ENCODE measurements at regions not wholly inside any gene's neighbourhood (a gene's known extent, or its start where the extent isn't known, plus 50 kb on each side); places are given as distances from the start of the nearest gene placed in this dataset.

GRCh38 chr3:193796089-193796488 is 203.1 kb downstream of the OPA1 start:
- no peak overlapping the region for H3K4me3 ChIP-seq (ENCODE audit: low read depth, low read length)
- no peak for DNase-seq (ENCODE audit: low read depth)
- TF ChIP-seq POLR2A (IDR thresholded peaks at IDR 0.05; ENCODE audit: extremely low read depth, insufficient read length) (no peak), MAX (IDR thresholded peaks at IDR 0.05; ENCODE audit: low read depth, low read length) (no peak), MYC (IDR thresholded peaks at IDR 0.05; ENCODE audit: low read depth, low read length) (no peak), CTCF (IDR thresholded peaks at IDR 0.05; ENCODE audit: low read depth, low read length) (no peak)

GRCh38 chr3:193797566-193797965 is 204.6 kb downstream of the OPA1 start:
- DNase-seq (ENCODE audit: low read depth) = no peak
- TF ChIP-seq POLR2A (IDR thresholded peaks at IDR 0.05; ENCODE audit: extremely low read depth, insufficient read length) (no peak), MAX (IDR thresholded peaks at IDR 0.05; ENCODE audit: low read depth, low read length) (no peak), MYC (IDR thresholded peaks at IDR 0.05; ENCODE audit: low read depth, low read length) (no peak), CTCF (IDR thresholded peaks at IDR 0.05; ENCODE audit: low read depth, low read length) (no peak)
- H3K4me3 ChIP-seq (ENCODE audit: low read depth, low read length) = no peak overlapping the region

- DNase-seq (ENCODE audit: low read depth) = no peak
- no peak overlapping the region for H3K4me3 ChIP-seq (ENCODE audit: low read depth, low read length)
- TF ChIP-seq MAX (IDR thresholded peaks at IDR 0.05; ENCODE audit: low read depth, low read length) (no peak), CTCF (IDR thresholded peaks at IDR 0.05; ENCODE audit: low read depth, low read length) (no peak), MYC (IDR thresholded peaks at IDR 0.05; ENCODE audit: low read depth, low read length) (no peak), POLR2A (IDR thresholded peaks at IDR 0.05; ENCODE audit: extremely low read depth, insufficient read length) (no peak)
These were observed 205.0 kb downstream of the OPA1 start for GRCh38 chr3:193798051-193798450.

GRCh38 chr3:193800138-193801043 is 207.4 kb downstream of the OPA1 start:
- no peak for TF ChIP-seq MYC (IDR thresholded peaks at IDR 0.05; ENCODE audit: low read depth, low read length)
- TF ChIP-seq MAX (IDR thresholded peaks at IDR 0.05; ENCODE audit: low read depth, low read length) = no peak
- TF ChIP-seq POLR2A (IDR thresholded peaks at IDR 0.05; ENCODE audit: extremely low read depth, insufficient read length) = no peak
- no peak for DNase-seq (ENCODE audit: low read depth)
- H3K4me3 ChIP-seq (ENCODE audit: low read depth, low read length) = no peak overlapping the region

GRCh38 chr3:193801097-193801496 is 208.1 kb downstream of the OPA1 start:
- DNase-seq (ENCODE audit: low read depth) = no peak
- no peak for TF ChIP-seq CTCF (IDR thresholded peaks at IDR 0.05; ENCODE audit: low read depth, low read length)
- no peak for TF ChIP-seq POLR2A (IDR thresholded peaks at IDR 0.05; ENCODE audit: extremely low read depth, insufficient read length)
- TF ChIP-seq MYC (IDR thresholded peaks at IDR 0.05; ENCODE audit: low read depth, low read length) = no peak
- TF ChIP-seq MAX (IDR thresholded peaks at IDR 0.05; ENCODE audit: low read depth, low read length) = no peak

GRCh38 chr3:193803288-193803687 is 210.3 kb downstream of the OPA1 start:
- TF ChIP-seq POLR2A (IDR thresholded peaks at IDR 0.05; ENCODE audit: extremely low read depth, insufficient read length) = no peak
- TF ChIP-seq MAX (IDR thresholded peaks at IDR 0.05; ENCODE audit: low read depth, low read length) = no peak
- TF ChIP-seq CTCF (IDR thresholded peaks at IDR 0.05; ENCODE audit: low read depth, low read length) = no peak
- no peak for TF ChIP-seq MYC (IDR thresholded peaks at IDR 0.05; ENCODE audit: low read depth, low read length)
- no peak overlapping the region for H3K4me3 ChIP-seq (ENCODE audit: low read depth, low read length)
- DNase-seq (ENCODE audit: low read depth) = no peak

More at GRCh38 chr3:193801097-193801496, 208.1 kb downstream of the OPA1 start:
- H3K4me3 ChIP-seq (ENCODE audit: low read depth, low read length) = no peak overlapping the region
